ENCODE measurements at regions not wholly inside any gene's neighbourhood (a gene's known extent, or its start where the extent isn't known, plus 50 kb on each side); places are given as distances from the start of the nearest gene placed in this dataset.
"Not testable (repeated sequence)": the region's sequence is repeated elsewhere in the genome, so short reads cannot be mapped to it uniquely, and the experiment has no call there.

DNA sequence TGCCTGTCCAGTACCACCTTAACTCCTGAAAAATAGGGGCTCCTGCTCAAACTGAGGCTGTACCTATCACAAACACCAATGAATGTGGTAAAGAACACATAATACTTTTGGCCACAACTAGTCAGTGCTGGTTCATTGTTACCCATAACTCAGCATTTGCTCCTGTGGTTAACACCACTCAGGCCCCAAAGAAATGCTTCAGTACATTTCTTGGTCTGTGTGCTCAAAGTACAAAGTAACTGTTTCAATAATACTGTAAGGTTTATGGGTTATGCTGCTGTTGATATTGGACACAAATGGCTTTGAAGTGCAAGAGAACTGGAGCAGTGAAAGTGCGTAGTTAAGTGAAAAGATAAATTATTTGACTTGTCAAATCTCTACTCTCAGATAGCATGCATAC is 95.0 kb upstream of the TACR1 start:
- TF ChIP-seq POLR2A (IDR thresholded peaks at IDR 0.05; ENCODE audit: low read length): no peak
- TF ChIP-seq GATA1 (IDR thresholded peaks at IDR 0.05; ENCODE audit: low read depth, low read length): no peak
- DNase-seq: no peak

DNA sequence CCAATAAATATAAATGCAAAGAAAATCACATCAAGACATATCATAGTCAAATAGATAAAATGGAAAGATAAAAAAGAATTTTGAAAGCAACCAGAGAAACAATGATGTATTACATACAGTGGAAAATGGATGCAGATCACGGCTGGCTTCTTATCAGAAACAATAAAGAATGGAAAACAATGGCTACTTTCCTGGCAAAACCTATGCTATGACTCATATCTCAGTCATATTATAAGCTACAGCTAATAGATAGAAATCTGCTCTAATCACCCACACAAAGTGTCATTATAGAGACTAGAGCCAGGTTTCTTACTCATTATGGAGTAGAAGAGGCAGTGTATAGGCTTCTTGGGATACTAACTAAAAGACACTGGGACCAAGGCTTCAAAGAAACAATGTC is 93.5 kb upstream of the TACR1 start:
- TF ChIP-seq POLR2A (IDR thresholded peaks at IDR 0.05; ENCODE audit: low read length) (no peak), GATA1 (IDR thresholded peaks at IDR 0.05; ENCODE audit: low read depth, low read length) (no peak)
- DNase-seq: peak in 1 of 2 experiments; percentile 24

DNA sequence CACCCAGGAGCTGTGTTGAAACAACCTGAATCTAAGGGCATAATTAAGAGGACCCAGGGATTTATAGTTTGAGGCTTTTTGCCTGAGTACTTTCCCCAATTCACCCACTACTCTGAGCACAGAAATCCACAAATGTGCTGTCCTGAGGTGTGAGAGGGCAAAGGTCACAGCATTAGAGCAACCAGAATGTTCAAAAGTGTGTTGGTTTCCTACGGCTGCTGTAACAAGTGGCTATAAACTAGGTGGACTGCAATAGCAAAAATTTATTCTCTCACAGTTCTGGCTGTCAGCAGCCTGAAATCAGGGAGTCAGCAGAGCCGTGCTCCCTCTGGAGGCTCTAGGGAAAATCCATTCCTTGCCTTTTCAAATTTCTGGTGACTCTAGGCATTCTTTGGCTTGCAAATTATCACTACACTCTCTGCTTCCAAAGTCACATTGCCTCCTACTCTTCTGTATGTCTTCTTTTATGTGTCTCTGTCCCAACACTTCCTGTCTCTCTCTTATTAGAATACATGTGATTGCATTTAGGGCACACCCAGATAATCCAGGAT is 91.4 kb upstream of the TACR1 start:
- DNase-seq: no peak
- TF ChIP-seq POLR2A (IDR thresholded peaks at IDR 0.05; ENCODE audit: low read length) (no peak), GATA1 (IDR thresholded peaks at IDR 0.05; ENCODE audit: low read depth, low read length) (no peak)

DNA sequence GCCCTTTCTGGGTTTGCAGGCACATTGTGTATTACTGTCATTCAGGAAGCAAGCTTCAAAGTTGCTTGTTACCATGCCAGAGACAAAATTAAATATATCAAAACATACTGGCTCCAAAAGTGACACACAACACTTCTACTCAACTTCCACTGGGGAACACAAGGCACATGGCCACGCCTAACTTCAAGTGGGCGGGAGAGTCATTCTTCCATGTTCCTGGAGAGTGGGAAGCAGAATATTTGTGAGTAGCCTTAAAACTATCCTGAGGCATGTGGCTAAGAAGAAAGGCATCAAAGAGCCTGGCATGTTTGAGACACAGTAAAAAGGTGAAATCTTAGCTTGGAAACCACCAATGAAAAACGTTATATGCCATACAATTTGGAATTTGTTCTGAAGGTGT is 90.5 kb upstream of the TACR1 start:
- DNase-seq: no peak

DNA sequence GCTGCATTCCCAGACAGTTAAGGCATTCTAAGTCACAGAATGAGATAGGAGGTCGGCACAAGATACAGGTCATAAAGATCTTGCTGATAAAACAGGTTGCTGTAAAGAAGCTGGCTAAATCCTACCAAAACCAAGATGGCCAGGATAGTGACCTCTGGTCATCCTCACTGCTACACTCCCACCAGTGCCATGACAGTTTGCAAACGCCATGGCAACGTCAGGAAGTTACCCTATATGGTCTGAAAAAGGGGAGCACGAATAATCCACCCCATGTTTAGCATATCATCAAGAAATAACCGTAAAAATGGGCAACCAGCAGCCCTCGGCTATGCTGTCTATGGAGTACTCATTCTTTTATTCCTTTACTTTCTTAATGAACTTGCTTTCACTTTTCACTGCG is 89.9 kb upstream of the TACR1 start:
- not testable (repeated sequence) for DNase-seq

More for the DNA sequence above, 90.5 kb upstream of the TACR1 start:
- TF ChIP-seq POLR2A (IDR thresholded peaks at IDR 0.05; ENCODE audit: low read length) (no peak), GATA1 (IDR thresholded peaks at IDR 0.05; ENCODE audit: low read depth, low read length) (no peak)

DNA sequence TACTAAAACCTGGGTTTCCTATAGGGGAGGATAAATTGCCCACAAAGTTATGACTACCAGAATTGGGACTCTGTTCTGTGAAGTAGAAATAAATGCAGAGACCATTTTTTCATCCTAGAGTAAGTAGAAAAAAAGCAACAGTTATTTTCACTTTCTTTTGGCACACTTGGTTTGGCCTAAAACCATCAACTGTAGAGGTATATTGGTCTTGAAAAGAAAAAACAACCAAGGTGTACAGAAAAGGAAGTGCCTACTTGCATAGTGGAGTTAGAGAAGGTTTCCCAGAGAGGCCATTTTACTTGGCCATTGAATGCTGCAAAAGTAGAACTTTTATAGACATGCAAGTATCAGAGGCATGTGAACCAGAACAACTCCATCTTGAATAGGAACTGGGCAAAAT is 89.4 kb upstream of the TACR1 start:
- TF ChIP-seq POLR2A (IDR thresholded peaks at IDR 0.05; ENCODE audit: low read length) (no peak), GATA1 (IDR thresholded peaks at IDR 0.05; ENCODE audit: low read depth, low read length) (no peak)
- DNase-seq: no peak

DNA sequence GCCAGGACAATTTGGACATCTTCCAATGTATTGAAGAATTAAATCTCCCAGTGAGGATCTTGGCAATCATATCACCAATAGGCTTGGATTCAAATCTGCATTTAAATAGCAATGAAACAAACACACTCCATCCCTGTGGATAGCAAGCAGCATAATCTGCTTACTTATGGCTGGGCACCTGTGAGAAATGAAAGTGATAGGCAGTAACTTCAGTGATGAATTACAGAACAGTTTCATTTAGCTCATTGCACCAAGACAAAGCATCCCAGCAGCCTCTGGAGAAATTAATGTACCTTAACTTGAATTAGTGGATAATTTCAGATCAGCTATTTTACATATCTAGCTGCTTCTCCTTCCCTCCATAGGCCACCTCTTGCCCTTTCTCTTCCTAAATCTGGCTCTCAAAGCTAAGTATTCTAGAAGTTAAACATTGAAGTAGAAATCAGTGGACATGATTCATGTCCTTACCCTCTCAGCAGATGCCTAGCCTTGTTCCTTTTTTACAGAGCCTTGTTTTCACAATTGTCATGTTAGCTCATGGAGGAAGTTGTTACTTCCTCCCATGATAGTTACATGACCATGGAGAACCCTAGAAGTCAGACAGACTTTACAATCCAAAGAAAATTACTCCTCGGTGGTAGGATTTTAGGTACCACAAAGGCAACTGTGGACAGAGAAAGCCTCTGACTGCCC is 88.5 kb upstream of the TACR1 start:
- no peak for DNase-seq
- no peak for TF ChIP-seq POLR2A (IDR thresholded peaks at IDR 0.05; ENCODE audit: low read length)
- TF ChIP-seq GATA1 (IDR thresholded peaks at IDR 0.05; ENCODE audit: low read depth, low read length): no peak

DNA sequence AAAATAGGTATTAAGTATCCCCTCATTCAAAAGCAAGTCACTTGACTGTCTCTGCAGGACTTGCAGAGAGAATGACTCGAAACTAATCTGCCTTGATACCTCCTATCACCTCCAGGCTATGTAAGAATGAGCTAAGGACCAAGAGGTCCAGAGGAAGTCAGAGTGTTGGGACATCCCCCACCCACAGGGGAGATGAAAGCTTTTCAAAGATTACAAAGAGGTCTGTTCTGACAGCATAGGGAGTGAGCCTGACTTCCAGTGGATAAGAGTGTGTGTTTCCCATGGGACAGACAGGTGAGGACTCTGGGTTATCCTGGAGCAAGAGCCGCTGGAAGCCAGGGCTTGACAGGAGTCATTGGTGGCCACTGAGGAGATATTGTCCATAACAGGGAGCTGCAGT is 85.0 kb upstream of the TACR1 start:
- no peak for DNase-seq
- TF ChIP-seq POLR2A (IDR thresholded peaks at IDR 0.05; ENCODE audit: low read length) (no peak), GATA1 (IDR thresholded peaks at IDR 0.05; ENCODE audit: low read depth, low read length) (no peak)

DNA sequence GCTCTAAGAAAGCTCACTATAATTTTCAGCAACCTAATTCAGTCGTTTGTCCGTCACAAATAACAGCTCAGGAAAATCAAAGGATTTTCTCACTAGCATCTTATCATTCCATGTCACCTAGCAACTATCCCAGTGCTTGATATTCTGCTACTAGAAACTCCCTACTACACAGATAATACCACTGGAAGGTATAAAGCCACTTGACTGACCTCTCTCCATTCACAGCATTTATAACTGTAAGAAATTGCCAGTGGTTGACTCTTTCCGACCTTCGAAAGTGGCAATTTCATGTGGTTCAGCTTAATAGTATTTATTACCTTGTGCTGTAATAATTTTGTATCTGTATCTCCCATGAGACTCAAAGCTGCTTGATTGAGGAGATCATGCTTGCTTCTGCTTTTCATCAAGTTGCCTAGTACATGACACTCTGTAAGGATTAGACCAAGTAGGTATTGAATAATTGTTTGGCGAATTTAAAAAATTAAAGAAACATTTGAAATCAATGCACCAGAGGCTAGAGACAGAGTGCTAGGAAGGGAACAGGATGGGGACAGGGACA is 79.6 kb upstream of the TACR1 start:
- DNase-seq: no peak
- TF ChIP-seq POLR2A (IDR thresholded peaks at IDR 0.05; ENCODE audit: low read length) (no peak), GATA1 (IDR thresholded peaks at IDR 0.05; ENCODE audit: low read depth, low read length) (no peak)

DNA sequence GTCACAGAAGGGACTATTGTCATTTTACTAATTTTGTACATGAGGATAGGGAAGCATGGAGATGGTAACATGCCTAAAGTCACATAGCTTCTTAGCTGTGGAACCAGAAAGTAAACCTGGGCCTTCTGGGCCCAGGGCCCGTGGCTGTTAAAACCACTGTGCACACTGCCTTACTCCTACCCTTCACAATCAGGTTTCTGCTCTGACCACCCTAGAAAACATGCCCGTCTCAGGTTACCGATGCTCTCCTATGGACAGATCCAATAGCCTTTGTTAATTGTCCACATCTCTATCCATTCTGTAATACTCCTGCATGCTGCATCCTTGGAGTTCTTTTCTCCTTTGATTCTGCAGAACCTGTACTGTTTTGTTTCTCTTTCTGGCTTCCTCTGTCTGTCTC is 79.0 kb upstream of the TACR1 start:
- no peak for DNase-seq

DNA sequence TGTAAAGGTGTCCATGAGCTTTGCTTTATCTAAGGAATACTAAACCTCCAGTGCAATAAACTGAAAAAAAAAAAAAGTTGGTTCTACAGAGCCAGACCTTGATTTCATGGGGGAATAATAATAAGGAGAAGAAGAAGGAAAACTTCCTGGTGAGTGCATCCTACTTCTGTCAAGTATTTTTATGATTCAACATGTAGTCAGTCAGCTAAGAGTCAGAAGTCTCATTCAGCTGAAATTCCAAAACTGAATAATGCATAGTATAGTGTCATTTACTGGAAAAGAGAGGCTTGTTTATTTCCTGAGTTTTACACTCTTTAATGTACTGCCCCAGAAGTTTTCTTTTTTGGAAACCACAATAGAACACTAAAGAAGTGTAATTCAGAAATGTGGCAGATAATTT is 77.8 kb upstream of the TACR1 start:
- no peak for DNase-seq
- TF ChIP-seq POLR2A (IDR thresholded peaks at IDR 0.05; ENCODE audit: low read length) (no peak), GATA1 (IDR thresholded peaks at IDR 0.05; ENCODE audit: low read depth, low read length) (no peak)

More for the DNA sequence above, 79.0 kb upstream of the TACR1 start:
- TF ChIP-seq POLR2A (IDR thresholded peaks at IDR 0.05; ENCODE audit: low read length): no peak
- TF ChIP-seq GATA1 (IDR thresholded peaks at IDR 0.05; ENCODE audit: low read depth, low read length): no peak

DNA sequence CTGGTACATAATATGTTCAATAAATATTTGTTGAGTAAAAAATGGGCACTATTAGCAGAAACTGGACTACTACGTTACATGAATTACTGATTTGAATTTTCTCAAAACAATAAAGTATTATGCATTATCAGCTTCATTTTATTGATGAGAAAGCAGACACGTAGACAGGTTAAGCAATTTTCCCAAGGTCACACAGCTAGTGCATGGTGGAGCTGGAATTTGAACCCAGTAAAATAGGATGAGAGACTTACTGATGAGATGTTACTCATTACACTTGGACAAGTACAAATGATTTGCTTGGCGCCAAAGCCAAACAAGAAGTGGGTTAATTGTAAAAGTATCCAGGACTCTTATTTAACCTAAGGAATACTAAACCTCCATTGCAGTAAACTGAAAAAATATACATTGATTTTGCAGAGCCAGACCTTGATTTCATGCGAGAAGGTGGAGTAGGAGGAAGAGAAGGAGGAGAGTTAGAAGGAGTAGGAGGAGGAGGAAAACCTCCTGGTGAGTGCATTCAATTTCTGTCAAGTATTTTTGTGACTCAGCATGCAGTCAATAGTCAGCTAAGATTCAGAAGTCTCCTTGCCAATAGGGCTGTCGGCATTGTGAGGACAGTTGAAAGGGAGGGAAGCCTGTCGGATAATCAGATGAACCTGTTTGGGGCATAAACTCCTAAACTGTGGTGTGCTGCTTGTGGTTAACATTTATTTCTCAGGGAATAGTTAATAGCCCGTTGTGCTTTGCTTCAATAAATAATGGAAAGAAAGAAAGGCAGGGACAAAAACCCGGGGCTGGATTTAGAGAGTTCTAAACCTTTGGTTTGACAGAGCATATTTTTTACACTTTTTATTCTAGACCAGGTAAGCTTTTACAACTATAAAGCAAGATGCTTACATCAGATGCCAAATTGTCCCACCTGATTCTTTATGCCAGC is 77.0 kb upstream of the TACR1 start:
- TF ChIP-seq POLR2A (IDR thresholded peaks at IDR 0.05; ENCODE audit: low read length): no peak
- no peak for TF ChIP-seq GATA1 (IDR thresholded peaks at IDR 0.05; ENCODE audit: low read depth, low read length)
- DNase-seq: no peak

DNA sequence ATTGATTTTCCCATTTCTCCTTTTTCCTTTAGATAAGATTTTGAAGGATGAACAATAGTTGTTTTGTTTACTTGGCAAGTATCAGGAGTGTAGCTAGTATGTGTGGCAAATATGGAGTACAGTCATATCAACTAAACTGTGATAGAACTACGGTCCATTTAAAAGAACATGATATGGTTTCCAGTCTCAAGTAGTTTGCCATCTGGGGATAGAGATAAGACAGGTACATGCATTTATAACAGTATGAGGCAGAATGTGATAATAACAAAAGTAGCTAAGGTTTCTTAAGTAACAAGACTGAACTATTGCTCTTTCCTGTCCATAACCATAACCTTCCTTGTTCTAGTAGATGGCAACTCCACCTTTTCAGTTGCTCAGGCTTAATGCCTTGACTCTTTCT is 75.6 kb upstream of the TACR1 start:
- peak; percentile 23 to 76 for DNase-seq
- no peak for TF ChIP-seq GATA1 (IDR thresholded peaks at IDR 0.05; ENCODE audit: low read depth, low read length)
- TF ChIP-seq POLR2A (IDR thresholded peaks at IDR 0.05; ENCODE audit: low read length): no peak

DNA sequence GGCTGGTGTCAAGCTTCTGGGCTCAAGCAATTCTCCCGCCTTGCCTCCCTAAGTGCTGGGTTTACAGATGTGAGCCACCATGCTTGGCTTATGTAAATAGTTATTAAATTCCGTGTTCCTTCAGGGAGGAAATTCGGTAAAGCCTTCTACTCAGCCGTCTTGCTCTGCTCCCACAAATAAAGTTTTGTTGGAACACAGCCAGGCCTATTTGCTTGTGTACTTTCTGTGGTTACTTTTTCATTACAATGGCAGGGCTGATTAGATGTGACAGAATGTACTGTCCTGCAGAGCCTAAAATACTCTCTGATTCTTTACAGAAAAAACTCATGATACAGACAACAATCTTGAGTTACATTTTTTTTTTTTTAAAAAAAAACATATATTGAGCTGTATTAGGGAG is 68.8 kb upstream of the TACR1 start:
- TF ChIP-seq POLR2A (IDR thresholded peaks at IDR 0.05; ENCODE audit: low read length): no peak
- no peak for TF ChIP-seq GATA1 (IDR thresholded peaks at IDR 0.05; ENCODE audit: low read depth, low read length)
- DNase-seq: no peak

Data from erythroblast (primary cell).